BLaER1 (cell line): ENCODE measurements at regions not wholly inside any gene's neighbourhood (a gene's known extent, or its start where the extent isn't known, plus 50 kb on each side); places are given as distances from the start of the nearest gene placed in this dataset.

Experiments used
- H3K27ac ChIP-seq: shearing (Covaris generic); formaldehyde crosslinking; 2 replicates; pipeline ENCODE4 v1.8.1; 2022
- H3K27me3 ChIP-seq: shearing (Covaris generic); formaldehyde crosslinking; 2 replicates; pipeline ENCODE4 v1.8.1; 2022
- H3K36me3 ChIP-seq: shearing (Covaris generic); formaldehyde crosslinking; 2 replicates; pipeline ENCODE4 v1.8.1; 2022
- H3K4me1 ChIP-seq: shearing (Covaris generic); formaldehyde crosslinking; 2 replicates; pipeline ENCODE4 v1.8.1; 2022
- H3K4me2 ChIP-seq: shearing (Covaris generic); formaldehyde crosslinking; 2 replicates; pipeline ENCODE4 v1.8.1; 2022
- H3K4me3 ChIP-seq: shearing (Covaris generic); formaldehyde crosslinking; 2 replicates; pipeline ENCODE4 v1.8.1; 2022
- H3K9ac ChIP-seq: shearing (Covaris generic); formaldehyde crosslinking; 2 replicates; pipeline ENCODE4 v1.8.1; 2022
- H3K9me3 ChIP-seq: shearing (Covaris generic); formaldehyde crosslinking; 2 replicates; pipeline ENCODE4 v1.8.1; 2022
- H4K20me1 ChIP-seq: shearing (Covaris generic); formaldehyde crosslinking; 2 replicates; pipeline ENCODE4 v1.8.1; 2022
- Cebpa-rat ChIP-seq: shearing (Covaris generic); IDR thresholded peaks from 2 replicates; pipeline ENCODE4 v1.8.1; 2022

- no peak overlapping the region for H3K4me2 ChIP-seq
- H3K27ac ChIP-seq = no peak overlapping the region
- H3K9ac ChIP-seq = no peak overlapping the region
- no peaks in the 10 kb centered on the region for H3K9me3 ChIP-seq
- no peak for TF ChIP-seq Cebpa-rat
- no peak overlapping the region for H3K4me3 ChIP-seq
- H3K36me3 ChIP-seq = no peaks in the 10 kb centered on the region
- H4K20me1 ChIP-seq = no peaks in the 10 kb centered on the region
- no peaks in the 10 kb centered on the region for H3K27me3 ChIP-seq
- H3K4me1 ChIP-seq = no peaks in the 10 kb centered on the region
Measured at GRCh38 chr4:129438456-129438981, 342.6 kb downstream of the C4orf33 start.

- peaks cover 6% of the 10 kb centered on the region; the same call in 1 of the 2 replicates for H3K4me1 ChIP-seq
- TF ChIP-seq Cebpa-rat = no peak
- no peak overlapping the region for H3K27ac ChIP-seq
- no peak overlapping the region for H3K9ac ChIP-seq
- no peaks in the 10 kb centered on the region for H4K20me1 ChIP-seq
- no peaks in the 10 kb centered on the region for H3K27me3 ChIP-seq
- peak overlapping the region; percentile 14; the same call in 1 of the 2 replicates for H3K4me2 ChIP-seq
- H3K4me3 ChIP-seq = no peak overlapping the region
- H3K9me3 ChIP-seq = no peaks in the 10 kb centered on the region
- H3K36me3 ChIP-seq = no peaks in the 10 kb centered on the region
Measured at GRCh38 chr4:129446074-129446473, 350.1 kb downstream of the C4orf33 start.

GRCh38 chr4:129453524-129454200 lies 357.7 kb downstream of the C4orf33 start:
- no peaks in the 10 kb centered on the region for H3K36me3 ChIP-seq
- H3K9me3 ChIP-seq = no peaks in the 10 kb centered on the region
- H3K27ac ChIP-seq = no peak overlapping the region
- TF ChIP-seq Cebpa-rat = no peak
- no peak overlapping the region for H3K4me3 ChIP-seq
- no peaks in the 10 kb centered on the region for H3K4me1 ChIP-seq
- no peaks in the 10 kb centered on the region for H4K20me1 ChIP-seq
- no peak overlapping the region for H3K4me2 ChIP-seq
- no peak overlapping the region for H3K9ac ChIP-seq
- no peaks in the 10 kb centered on the region for H3K27me3 ChIP-seq

GRCh38 chr4:129455482-129455881 lies 359.5 kb downstream of the C4orf33 start:
- H3K9ac ChIP-seq = no peak overlapping the region
- TF ChIP-seq Cebpa-rat = no peak
- no peak overlapping the region for H3K4me3 ChIP-seq
- no peaks in the 10 kb centered on the region for H3K9me3 ChIP-seq
- H3K27me3 ChIP-seq = no peaks in the 10 kb centered on the region
- no peaks in the 10 kb centered on the region for H3K36me3 ChIP-seq
- H3K4me2 ChIP-seq = no peak overlapping the region
- H3K27ac ChIP-seq = no peak overlapping the region
- H3K4me1 ChIP-seq = no peaks in the 10 kb centered on the region
- no peaks in the 10 kb centered on the region for H4K20me1 ChIP-seq

GRCh38 chr4:129468624-129469023 lies 372.7 kb downstream of the C4orf33 start:
- Histone ChIP-seq H3K9ac (no peak overlapping the region), H3K9me3 (no peaks in the 10 kb centered on the region), H3K27me3 (no peaks in the 10 kb centered on the region), H3K36me3 (no peaks in the 10 kb centered on the region), H3K4me3 (no peak overlapping the region), H4K20me1 (no peaks in the 10 kb centered on the region), H3K4me1 (no peaks in the 10 kb centered on the region), H3K27ac (no peak overlapping the region), H3K4me2 (no peak overlapping the region)
- TF ChIP-seq Cebpa-rat = no peak; the same call in 1 of the 2 replicates

GRCh38 chr4:129474698-129475097 lies 378.7 kb downstream of the C4orf33 start:
- H3K36me3 ChIP-seq = no peaks in the 10 kb centered on the region
- no peak overlapping the region for H3K4me2 ChIP-seq
- no peaks in the 10 kb centered on the region for H4K20me1 ChIP-seq
- no peak overlapping the region for H3K9ac ChIP-seq
- H3K4me3 ChIP-seq = no peak overlapping the region
- no peak overlapping the region for H3K27ac ChIP-seq
- H3K9me3 ChIP-seq = 0 out of 2 replicates have a peak, but pooled peaks cover 10% of the 10 kb centered on the region
- no peak for TF ChIP-seq Cebpa-rat
- H3K27me3 ChIP-seq = no peaks in the 10 kb centered on the region
- H3K4me1 ChIP-seq = no peaks in the 10 kb centered on the region

- Histone ChIP-seq H3K27ac (no peak overlapping the region), H3K9ac (no peak overlapping the region), H3K36me3 (no peaks in the 10 kb centered on the region), H4K20me1 (no peaks in the 10 kb centered on the region), H3K4me2 (no peak overlapping the region), H3K4me3 (no peak overlapping the region), H3K27me3 (no peaks in the 10 kb centered on the region), H3K4me1 (no peaks in the 10 kb centered on the region), H3K9me3 (0 out of 2 replicates have a peak, but pooled peaks cover under 1% of the 10 kb centered on the region)
- no peak for TF ChIP-seq Cebpa-rat
Measured at GRCh38 chr4:129481107-129481506, 385.2 kb downstream of the C4orf33 start.

- Histone ChIP-seq H3K27me3 (no peaks in the 10 kb centered on the region), H4K20me1 (no peaks in the 10 kb centered on the region), H3K9ac (no peak overlapping the region), H3K4me3 (no peak overlapping the region), H3K4me1 (no peaks in the 10 kb centered on the region), H3K36me3 (no peaks in the 10 kb centered on the region), H3K27ac (no peak overlapping the region), H3K9me3 (no peaks in the 10 kb centered on the region), H3K4me2 (no peak overlapping the region)
- TF ChIP-seq Cebpa-rat = no peak
Measured at GRCh38 chr4:129488427-129488826, 392.5 kb downstream of the C4orf33 start.

- H3K9ac ChIP-seq = no peak overlapping the region
- no peak overlapping the region for H3K4me3 ChIP-seq
- H3K9me3 ChIP-seq = no peaks in the 10 kb centered on the region
- TF ChIP-seq Cebpa-rat = no peak
- H3K36me3 ChIP-seq = no peaks in the 10 kb centered on the region
- no peaks in the 10 kb centered on the region for H4K20me1 ChIP-seq
- no peak overlapping the region for H3K27ac ChIP-seq
- H3K4me2 ChIP-seq = no peak overlapping the region
- H3K4me1 ChIP-seq = no peaks in the 10 kb centered on the region
- H3K27me3 ChIP-seq = no peaks in the 10 kb centered on the region
Measured at GRCh38 chr4:129490516-129490915, 394.6 kb downstream of the C4orf33 start.

- no peak overlapping the region for H3K9ac ChIP-seq
- H3K4me2 ChIP-seq = no peak overlapping the region
- no peak for TF ChIP-seq Cebpa-rat
Measured at GRCh38 chr4:129498626-129499025, 402.7 kb downstream of the C4orf33 start.

More at GRCh38 chr4:129498626-129499025, 402.7 kb downstream of the C4orf33 start:
- Histone ChIP-seq H3K27ac (no peak overlapping the region), H3K9me3 (no peaks in the 10 kb centered on the region), H3K36me3 (no peaks in the 10 kb centered on the region), H3K27me3 (no peaks in the 10 kb centered on the region), H3K4me3 (no peak overlapping the region), H4K20me1 (no peaks in the 10 kb centered on the region), H3K4me1 (no peaks in the 10 kb centered on the region)
